OCI-LY1 (cell line): ENCODE measurements at regions not wholly inside any gene's neighbourhood (a gene's known extent, or its start where the extent isn't known, plus 50 kb on each side); places are given as distances from the start of the nearest gene placed in this dataset.

Experiments used
- CTCF ChIP-seq: fragments of 200-600 bp; sonication (generic), shearing (Covaris generic); IDR thresholded peaks from 2 replicates; pipeline ENCODE4 v1.5.1; 2017; ENCODE audit warnings: mild to moderate bottlenecking, antibody characterized with exemption, low read length, moderate library complexity, mixed read lengths
- EZH2 ChIP-seq: fragments of 200-600 bp; sonication (generic), shearing (Covaris generic); IDR thresholded peaks from 2 replicates; pipeline ENCODE4 v1.8.0; 2017; ENCODE audit warnings: borderline replicate concordance, mixed run types, mild to moderate bottlenecking, antibody characterized with exemption, low read length, moderate library complexity, mixed read lengths

GRCh38 chr11:122487669-122488068, 167.9 kb upstream of the UBASH3B start:
- TF ChIP-seq CTCF, result no peak
- TF ChIP-seq EZH2, result no peak
